IMR-90 (cell line): ENCODE measurements at regions not wholly inside any gene's neighbourhood (a gene's known extent, or its start where the extent isn't known, plus 50 kb on each side); places are given as distances from the start of the nearest gene placed in this dataset.

Experiments
- CEBPB ChIP-seq: IDR thresholded peaks from 2 replicates; pipeline ENCODE4 v1.6.1; 2012; ENCODE audit warnings: low read depth, low read length, improper control_type of control experiment
- FOS ChIP-seq: fragments of 150-350 bp; IDR thresholded peaks from 2 replicates; pipeline ENCODE4 v1.6.1; 2016; ENCODE audit warnings: low read depth, low read length
- MAZ ChIP-seq: IDR thresholded peaks from 2 replicates; pipeline ENCODE4 v1.6.1; 2012; ENCODE audit warnings: low read depth, mild to moderate bottlenecking, low read length, improper control_type of control experiment, moderate library complexity, borderline replicate concordance
- POLR2A ChIP-seq: IDR thresholded peaks from 2 replicates; pipeline ENCODE4 v1.6.1; 2012; ENCODE audit warnings: mild to moderate bottlenecking, low read depth, low read length
- SMC3 ChIP-seq: fragments of 150-350 bp; IDR thresholded peaks from 2 replicates; pipeline ENCODE4 v1.6.1; 2016; ENCODE audit warnings: low read depth, mild to moderate bottlenecking, antibody characterized with exemption, low read length, moderate library complexity
- TF ChIP-seq, protein P1 (sequence below): conservative IDR thresholded peaks from 2 replicates; pipeline ENCODE4 v1.5.1; 2012; ENCODE audit warnings: mild to moderate bottlenecking, low read depth, low read length, improper control_type of control experiment

- TF ChIP-seq SMC3 (no peak), POLR2A (no peak), FOS (no peak), CEBPB (no peak), MAZ (no peak)
- TF ChIP-seq, protein P1, sequence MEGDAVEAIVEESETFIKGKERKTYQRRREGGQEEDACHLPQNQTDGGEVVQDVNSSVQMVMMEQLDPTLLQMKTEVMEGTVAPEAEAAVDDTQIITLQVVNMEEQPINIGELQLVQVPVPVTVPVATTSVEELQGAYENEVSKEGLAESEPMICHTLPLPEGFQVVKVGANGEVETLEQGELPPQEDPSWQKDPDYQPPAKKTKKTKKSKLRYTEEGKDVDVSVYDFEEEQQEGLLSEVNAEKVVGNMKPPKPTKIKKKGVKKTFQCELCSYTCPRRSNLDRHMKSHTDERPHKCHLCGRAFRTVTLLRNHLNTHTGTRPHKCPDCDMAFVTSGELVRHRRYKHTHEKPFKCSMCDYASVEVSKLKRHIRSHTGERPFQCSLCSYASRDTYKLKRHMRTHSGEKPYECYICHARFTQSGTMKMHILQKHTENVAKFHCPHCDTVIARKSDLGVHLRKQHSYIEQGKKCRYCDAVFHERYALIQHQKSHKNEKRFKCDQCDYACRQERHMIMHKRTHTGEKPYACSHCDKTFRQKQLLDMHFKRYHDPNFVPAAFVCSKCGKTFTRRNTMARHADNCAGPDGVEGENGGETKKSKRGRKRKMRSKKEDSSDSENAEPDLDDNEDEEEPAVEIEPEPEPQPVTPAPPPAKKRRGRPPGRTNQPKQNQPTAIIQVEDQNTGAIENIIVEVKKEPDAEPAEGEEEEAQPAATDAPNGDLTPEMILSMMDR, result no peak
These were observed 117.3 kb downstream of the BEGAIN start for GRCh38 chr14:100469632-100470522.
